ENCODE measurements at regions not wholly inside any gene's neighbourhood (a gene's known extent, or its start where the extent isn't known, plus 50 kb on each side); places are given as distances from the start of the nearest gene placed in this dataset.

DNA sequence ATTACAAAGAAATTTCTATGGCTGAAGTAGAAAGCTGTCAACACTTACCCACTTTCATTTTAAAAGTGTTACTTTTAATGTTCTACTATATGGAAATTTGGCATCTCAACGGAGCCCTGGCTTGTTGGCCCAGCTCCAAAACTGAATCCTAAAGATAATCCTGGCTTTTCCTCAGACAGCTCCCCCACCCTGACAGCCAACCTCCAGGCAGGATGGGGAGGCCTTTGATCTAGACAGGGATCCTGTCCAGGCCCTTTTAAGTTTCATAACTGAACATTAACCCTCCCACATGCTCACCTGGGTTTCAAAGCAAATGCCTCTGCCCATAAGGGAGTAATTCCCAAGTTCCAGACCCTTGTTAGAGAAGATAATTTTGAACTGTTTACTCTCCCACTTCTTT, 99.3 kb upstream of the RALGPS2 start:
- 88% methylated on average over 1 of the region's 1 CpG; no CpG with 5 or more reads in 1 of the 2 experiments for WGBS, 2 experiments (ENCODE audit: insufficient coverage in 1 of 2, insufficient read length in 1 of 2)
- no peaks in the 10 kb centered on the region for H3K36me3 Mint-ChIP-seq (ENCODE audit: low read depth)
- no peak overlapping the region for H3K27ac Mint-ChIP-seq

DNA sequence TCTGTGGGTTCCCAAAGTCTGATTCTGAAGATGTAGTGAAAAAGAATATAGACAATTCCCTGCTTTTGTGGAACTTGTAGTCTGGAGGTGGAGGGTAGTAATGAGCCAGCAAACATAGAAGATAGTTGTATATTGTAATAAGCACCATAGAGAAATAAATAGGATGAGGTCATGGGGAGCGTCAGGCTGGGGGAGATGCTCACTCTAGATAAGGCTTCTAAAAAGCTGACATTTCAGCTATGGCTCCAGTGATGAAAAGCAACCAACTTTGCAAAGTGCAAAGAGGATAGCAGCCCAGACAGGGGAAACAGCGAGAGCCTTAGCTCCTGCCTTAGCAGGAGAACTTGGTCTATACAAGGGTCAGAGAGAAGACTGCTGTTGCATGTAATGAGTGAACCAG, 98.0 kb upstream of the RALGPS2 start:
- 93 to 96% methylated on average over 2 of the region's 2 CpGs for WGBS, 2 experiments (ENCODE audit: insufficient coverage in 1 of 2, insufficient read length in 1 of 2)
- peaks cover 26% of the 10 kb centered on the region for H3K4me1 Mint-ChIP-seq
- no peaks in the 10 kb centered on the region for H3K27me3 Mint-ChIP-seq (ENCODE audit: insufficient read depth)
- TF ChIP-seq, protein P1, sequence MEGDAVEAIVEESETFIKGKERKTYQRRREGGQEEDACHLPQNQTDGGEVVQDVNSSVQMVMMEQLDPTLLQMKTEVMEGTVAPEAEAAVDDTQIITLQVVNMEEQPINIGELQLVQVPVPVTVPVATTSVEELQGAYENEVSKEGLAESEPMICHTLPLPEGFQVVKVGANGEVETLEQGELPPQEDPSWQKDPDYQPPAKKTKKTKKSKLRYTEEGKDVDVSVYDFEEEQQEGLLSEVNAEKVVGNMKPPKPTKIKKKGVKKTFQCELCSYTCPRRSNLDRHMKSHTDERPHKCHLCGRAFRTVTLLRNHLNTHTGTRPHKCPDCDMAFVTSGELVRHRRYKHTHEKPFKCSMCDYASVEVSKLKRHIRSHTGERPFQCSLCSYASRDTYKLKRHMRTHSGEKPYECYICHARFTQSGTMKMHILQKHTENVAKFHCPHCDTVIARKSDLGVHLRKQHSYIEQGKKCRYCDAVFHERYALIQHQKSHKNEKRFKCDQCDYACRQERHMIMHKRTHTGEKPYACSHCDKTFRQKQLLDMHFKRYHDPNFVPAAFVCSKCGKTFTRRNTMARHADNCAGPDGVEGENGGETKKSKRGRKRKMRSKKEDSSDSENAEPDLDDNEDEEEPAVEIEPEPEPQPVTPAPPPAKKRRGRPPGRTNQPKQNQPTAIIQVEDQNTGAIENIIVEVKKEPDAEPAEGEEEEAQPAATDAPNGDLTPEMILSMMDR (conservative IDR thresholded peaks at IDR 0.05): no peak
- Histone ChIP-seq H3K9ac (ENCODE audit: extremely low read depth, low read length, poor library complexity, severe bottlenecking) (no peak overlapping the region), H3K27me3 (ENCODE audit: control insufficient read depth, insufficient read depth, low read length, poor library complexity, severe bottlenecking) (no peaks in the 10 kb centered on the region), H3K27ac (ENCODE audit: low read depth, low read length) (no peak overlapping the region), H3K36me3 (ENCODE audit: control insufficient read depth, insufficient read depth, low read length) (no peaks in the 10 kb centered on the region), H3K4me1 (ENCODE audit: control insufficient read depth, insufficient read depth, low read length) (peaks cover 3% of the 10 kb centered on the region), H3K9me3 (ENCODE audit: control insufficient read depth, low read length) (no peaks in the 10 kb centered on the region), H3K4me3 (ENCODE audit: low read length) (no peak overlapping the region)
- no peaks in the 10 kb centered on the region for H3K36me3 Mint-ChIP-seq (ENCODE audit: low read depth)
- H3K9me3 Mint-ChIP-seq: no peaks in the 10 kb centered on the region
- no peak for DNase-seq
- H3K27ac Mint-ChIP-seq: no peak overlapping the region
- H3K4me3 Mint-ChIP-seq: no peak overlapping the region

More for the DNA sequence above, 99.3 kb upstream of the RALGPS2 start:
- no peak overlapping the region for H3K4me3 Mint-ChIP-seq
- H3K27me3 Mint-ChIP-seq (ENCODE audit: insufficient read depth): no peaks in the 10 kb centered on the region
- no peak overlapping the region for H3K9ac ChIP-seq (ENCODE audit: extremely low read depth, low read length, poor library complexity, severe bottlenecking)
- H3K9me3 ChIP-seq (ENCODE audit: control insufficient read depth, low read length): peaks cover under 1% of the 10 kb centered on the region
- H3K4me3 ChIP-seq (ENCODE audit: low read length): no peak overlapping the region
- peaks cover 25% of the 10 kb centered on the region for H3K4me1 Mint-ChIP-seq
- no peaks in the 10 kb centered on the region for H3K36me3 ChIP-seq (ENCODE audit: control insufficient read depth, insufficient read depth, low read length)
- peaks cover 1% of the 10 kb centered on the region for H3K9me3 Mint-ChIP-seq
- H3K27me3 ChIP-seq (ENCODE audit: control insufficient read depth, insufficient read depth, low read length, poor library complexity, severe bottlenecking): no peaks in the 10 kb centered on the region
- no peak overlapping the region for H3K27ac ChIP-seq (ENCODE audit: low read depth, low read length)
- no peak for DNase-seq
- TF ChIP-seq, protein P1 (conservative IDR thresholded peaks at IDR 0.05): no peak
- H3K4me1 ChIP-seq (ENCODE audit: control insufficient read depth, insufficient read depth, low read length): peaks cover 3% of the 10 kb centered on the region

GRCh38 chr1:178628637-178629251, 96.3 kb upstream of the RALGPS2 start:
- Mint-ChIP-seq H3K9me3 (no peaks in the 10 kb centered on the region), H3K4me3 (no peak overlapping the region), H3K36me3 (ENCODE audit: low read depth) (no peaks in the 10 kb centered on the region), H3K27ac (peak overlapping the region; percentile 91), H3K27me3 (ENCODE audit: insufficient read depth) (no peaks in the 10 kb centered on the region), H3K4me1 (peaks cover 38% of the 10 kb centered on the region)
- H3K27ac ChIP-seq (ENCODE audit: low read depth, low read length): no peak overlapping the region
- no peak overlapping the region for H3K4me3 ChIP-seq (ENCODE audit: low read length)
- no peak overlapping the region for H3K9ac ChIP-seq (ENCODE audit: extremely low read depth, low read length, poor library complexity, severe bottlenecking)
- H3K36me3 ChIP-seq (ENCODE audit: control insufficient read depth, insufficient read depth, low read length): no peaks in the 10 kb centered on the region
- H3K4me1 ChIP-seq (ENCODE audit: control insufficient read depth, insufficient read depth, low read length): peaks cover 7% of the 10 kb centered on the region
- H3K9me3 ChIP-seq (ENCODE audit: control insufficient read depth, low read length): no peaks in the 10 kb centered on the region
- TF ChIP-seq, protein P1 (conservative IDR thresholded peaks at IDR 0.05): no peak
- H3K27me3 ChIP-seq (ENCODE audit: control insufficient read depth, insufficient read depth, low read length, poor library complexity, severe bottlenecking): no peaks in the 10 kb centered on the region
- no peak for DNase-seq
- 89% methylated on average over 1 to 2 of the region's 2 CpGs for WGBS, 2 experiments (ENCODE audit: insufficient coverage in 1 of 2, insufficient read length in 1 of 2)
